ENCODE measurements at regions not wholly inside any gene's neighbourhood (a gene's known extent, or its start where the extent isn't known, plus 50 kb on each side); places are given as distances from the start of the nearest gene placed in this dataset.
"Not testable (repeated sequence)": the region's sequence is repeated elsewhere in the genome, so short reads cannot be mapped to it uniquely, and the experiment has no call there.

- ChIA-PET POLR2A (no interaction called here), CTCF (no interaction called here)
- no peak for DNase-seq (ENCODE audit: extremely low spot score)
- no peak for TF ChIP-seq L3MBTL2 (conservative IDR thresholded peaks at IDR 0.05)
- no peak for TF ChIP-seq PKNOX1 (IDR thresholded peaks at IDR 0.05)
- no peak for TF ChIP-seq FOXK2 (IDR thresholded peaks at IDR 0.05)
- TF ChIP-seq FOXA1 (IDR thresholded peaks at IDR 0.05): no peak
- TF ChIP-seq ELF4 (IDR thresholded peaks at IDR 0.05): no peak
- TF ChIP-seq NFRKB (IDR thresholded peaks at IDR 0.05): no peak
Observed at GRCh38 chr6:168815229-168815628, 374.2 kb downstream of the SMOC2 start.

DNA sequence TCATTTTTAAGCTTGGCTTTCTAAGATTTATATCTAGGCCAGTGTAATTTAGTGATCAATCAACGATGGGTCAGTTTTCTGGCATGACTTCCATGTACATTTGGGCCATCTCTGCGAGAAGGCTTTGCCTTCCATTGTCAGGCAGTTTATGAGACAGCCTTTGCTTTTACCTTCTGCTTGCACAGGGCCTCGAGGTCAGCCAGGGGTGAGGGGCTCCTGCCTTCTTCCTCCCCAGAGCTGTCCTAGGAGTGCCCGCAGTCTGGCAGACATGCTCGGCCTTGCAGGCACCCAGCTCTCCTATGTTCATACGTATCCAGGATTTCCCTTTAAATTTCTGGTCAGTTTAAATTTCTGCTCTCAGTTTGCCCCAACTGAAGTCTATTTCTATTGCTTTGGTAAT, 367.2 kb downstream of the SMOC2 start:
- no peak for TF ChIP-seq TARDBP (IDR thresholded peaks at IDR 0.05)
- TF ChIP-seq FOXK2 (IDR thresholded peaks at IDR 0.05): no peak
- no peak for TF ChIP-seq FOXA1 (IDR thresholded peaks at IDR 0.05)
- TF ChIP-seq ZNF384 (IDR thresholded peaks at IDR 0.05): no peak
- no peak for TF ChIP-seq SP1 (IDR thresholded peaks at IDR 0.05)
- no peak for TF ChIP-seq NFRKB (IDR thresholded peaks at IDR 0.05)
- TF ChIP-seq FOXM1 (IDR thresholded peaks at IDR 0.05; ENCODE audit: borderline replicate concordance): no peak
- TF ChIP-seq SUZ12 (IDR thresholded peaks at IDR 0.05): no peak
- no peak for TF ChIP-seq PKNOX1 (IDR thresholded peaks at IDR 0.05)
- no peak for TF ChIP-seq BHLHE40 (IDR thresholded peaks at IDR 0.05; ENCODE audit: borderline replicate concordance)
- no peak for TF ChIP-seq CTBP1 (IDR thresholded peaks at IDR 0.05; ENCODE audit: borderline replicate concordance)
- no peak for TF ChIP-seq ELF4 (IDR thresholded peaks at IDR 0.05)
- no peak for TF ChIP-seq LEF1 (IDR thresholded peaks at IDR 0.05; ENCODE audit: borderline replicate concordance)
- ChIA-PET CTCF (interaction anchor here (0.5 kb wide), 1 partner anchor 652 kb away, joined by 3 read pairs; no protein-coding TSS in a partner anchor), POLR2A (no interaction called here)
- no peak for DNase-seq (ENCODE audit: extremely low spot score)

DNA sequence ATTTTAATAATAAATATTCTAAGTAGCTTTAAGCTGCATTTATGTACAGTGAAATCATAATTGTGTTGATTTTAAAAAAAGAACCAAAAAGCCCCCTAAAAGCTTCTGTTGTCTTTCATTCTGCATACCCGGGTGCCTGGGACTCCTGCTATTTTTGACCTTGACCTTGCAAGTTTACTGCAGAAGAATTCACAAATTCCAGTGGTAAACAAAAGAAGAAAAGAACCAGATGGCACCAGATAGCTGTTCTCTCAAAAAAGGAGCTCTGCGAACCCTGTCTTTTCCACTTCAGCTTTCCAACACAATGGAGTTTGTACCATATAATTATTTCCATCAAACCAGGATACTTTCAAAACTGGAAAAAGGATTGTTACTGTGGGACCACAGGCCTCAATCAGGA, 363.3 kb downstream of the SMOC2 start:
- no peak for TF ChIP-seq ARNT (IDR thresholded peaks at IDR 0.05)
- TF ChIP-seq CTBP1 (IDR thresholded peaks at IDR 0.05; ENCODE audit: borderline replicate concordance): no peak
- TF ChIP-seq SP1 (IDR thresholded peaks at IDR 0.05): no peak
- no peak for TF ChIP-seq PKNOX1 (IDR thresholded peaks at IDR 0.05)
- TF ChIP-seq TARDBP (IDR thresholded peaks at IDR 0.05): no peak
- TF ChIP-seq ELF4 (IDR thresholded peaks at IDR 0.05): no peak
- no peak for TF ChIP-seq FOXK2 (IDR thresholded peaks at IDR 0.05)
- TF ChIP-seq NFRKB (IDR thresholded peaks at IDR 0.05): no peak
- TF ChIP-seq FOXA1 (IDR thresholded peaks at IDR 0.05): no peak
- DNase-seq (ENCODE audit: extremely low spot score): no peak
- ChIA-PET POLR2A (no interaction called here), CTCF (no interaction called here)

- CTCF ChIA-PET: no interaction called here
- POLR2A ChIA-PET: no interaction called here
- TF ChIP-seq FOXM1 (IDR thresholded peaks at IDR 0.05; ENCODE audit: borderline replicate concordance) (no peak), SP1 (IDR thresholded peaks at IDR 0.05) (no peak), ARNT (IDR thresholded peaks at IDR 0.05) (no peak), FOXK2 (IDR thresholded peaks at IDR 0.05) (no peak), HDGF (IDR thresholded peaks at IDR 0.05; ENCODE audit: borderline replicate concordance) (no peak), NFRKB (IDR thresholded peaks at IDR 0.05) (no peak), SUZ12 (IDR thresholded peaks at IDR 0.05) (no peak), TARDBP (IDR thresholded peaks at IDR 0.05) (no peak), FOXA1 (IDR thresholded peaks at IDR 0.05) (no peak), LEF1 (IDR thresholded peaks at IDR 0.05; ENCODE audit: borderline replicate concordance) (no peak), BHLHE40 (IDR thresholded peaks at IDR 0.05; ENCODE audit: borderline replicate concordance) (no peak)
- DNase-seq (ENCODE audit: extremely low spot score): no peak
Observed at GRCh38 chr6:168803874-168804273, 362.9 kb downstream of the SMOC2 start.

DNA sequence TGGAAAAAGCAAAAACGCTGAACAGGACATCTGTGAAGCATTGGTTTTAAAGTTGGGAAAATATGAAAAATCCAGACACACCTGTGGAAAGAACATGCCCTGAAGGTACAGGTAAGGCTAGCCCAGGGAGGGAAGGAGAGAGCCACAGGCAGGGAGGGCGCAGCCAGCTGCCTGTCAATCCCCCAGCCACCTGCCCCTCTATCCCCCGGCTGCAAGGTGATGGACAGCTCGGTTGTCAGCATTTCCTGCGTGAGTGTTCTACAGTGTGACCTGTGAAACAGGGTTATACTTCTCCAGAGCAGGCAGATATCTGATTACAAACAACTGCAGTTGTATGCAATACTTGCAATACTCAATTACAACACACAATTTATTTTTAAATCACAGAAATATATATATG, 358.1 kb downstream of the SMOC2 start:
- ChIA-PET CTCF (no interaction called here), POLR2A (no interaction called here)
- DNase-seq (ENCODE audit: extremely low spot score): no peak
- TF ChIP-seq CTBP1 (IDR thresholded peaks at IDR 0.05; ENCODE audit: borderline replicate concordance) (no peak), PKNOX1 (IDR thresholded peaks at IDR 0.05) (peak; percentile 6; the same call in 1 of the 2 replicates)

DNA sequence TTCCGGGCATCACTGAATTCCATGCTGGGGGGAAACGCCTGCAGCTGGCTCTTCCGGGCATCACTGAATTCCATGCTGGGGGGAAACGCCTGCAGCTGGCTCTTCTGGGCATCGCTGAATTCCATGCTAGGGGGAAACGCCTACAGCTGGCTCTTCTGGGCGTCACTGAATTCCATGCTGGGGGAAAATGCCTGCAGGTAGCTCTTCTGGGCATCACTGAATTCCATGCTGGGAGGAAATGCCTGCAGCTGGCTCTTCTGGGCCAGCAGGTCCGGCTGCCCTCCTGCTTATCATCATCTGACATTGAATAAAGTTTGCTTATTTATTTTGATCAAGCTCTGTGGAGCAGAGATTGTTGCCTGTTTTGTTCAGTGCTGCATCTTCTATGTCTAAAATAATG, 355.1 kb downstream of the SMOC2 start:
- DNase-seq (ENCODE audit: extremely low spot score): no peak
- TF ChIP-seq FOXA1 (IDR thresholded peaks at IDR 0.05): no peak
- TF ChIP-seq SP1 (IDR thresholded peaks at IDR 0.05): no peak
- no peak for TF ChIP-seq L3MBTL2 (conservative IDR thresholded peaks at IDR 0.05)
- no peak for TF ChIP-seq ELF4 (IDR thresholded peaks at IDR 0.05)
- no peak for TF ChIP-seq LEF1 (IDR thresholded peaks at IDR 0.05; ENCODE audit: borderline replicate concordance)
- TF ChIP-seq NFRKB (IDR thresholded peaks at IDR 0.05): no peak
- TF ChIP-seq FOXM1 (IDR thresholded peaks at IDR 0.05; ENCODE audit: borderline replicate concordance): no peak
- TF ChIP-seq TARDBP (IDR thresholded peaks at IDR 0.05): no peak
- TF ChIP-seq ARNT (IDR thresholded peaks at IDR 0.05): no peak
- no peak for TF ChIP-seq FOXK2 (IDR thresholded peaks at IDR 0.05)
- ChIA-PET CTCF (no interaction called here), POLR2A (no interaction called here)

GRCh38 chr6:168795611-168796010, 354.6 kb downstream of the SMOC2 start:
- POLR2A ChIA-PET; CTCF ChIA-PET; DNase-seq (ENCODE audit: extremely low spot score): not testable (repeated sequence)
